OCI-LY3 (cell line): ENCODE measurements at regions not wholly inside any gene's neighbourhood (a gene's known extent, or its start where the extent isn't known, plus 50 kb on each side); places are given as distances from the start of the nearest gene placed in this dataset.

Experiments used
- EZH2phosphoT487 ChIP-seq: fragments of 200-600 bp; shearing (Covaris generic); IDR thresholded peaks from 2 replicates; pipeline ENCODE4 v1.6.1; 2018; ENCODE audit warnings: antibody characterized with exemption, mixed run types, low read depth
- TF ChIP-seq, protein P1 (sequence below): fragments of 200-600, 300-600 bp; sonication (generic); IDR thresholded peaks from 2 replicates; pipeline ENCODE4 v1.5.1; 2014; ENCODE audit warnings: antibody characterized with exemption, low read length, low read depth

DNA sequence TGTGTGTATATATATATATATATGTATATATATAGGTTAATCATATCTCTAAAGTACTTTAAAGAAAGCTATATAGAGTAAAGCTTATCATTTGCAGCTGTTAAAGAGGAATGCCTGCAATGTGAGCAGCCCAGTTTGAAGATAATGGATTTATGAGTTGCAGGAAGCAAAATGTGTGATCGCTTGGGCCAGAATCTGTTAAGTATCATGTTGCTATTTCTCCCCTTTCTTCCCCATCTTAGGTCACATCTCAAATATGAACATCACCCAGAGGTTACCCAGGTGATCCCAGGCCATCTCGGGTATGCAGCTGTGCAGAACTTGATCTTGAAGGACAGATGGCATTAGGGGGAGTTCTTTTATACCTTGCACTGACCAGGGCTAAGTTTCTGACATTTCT, 316.5 kb downstream of the MTX2 start:
- TF ChIP-seq, protein P1, sequence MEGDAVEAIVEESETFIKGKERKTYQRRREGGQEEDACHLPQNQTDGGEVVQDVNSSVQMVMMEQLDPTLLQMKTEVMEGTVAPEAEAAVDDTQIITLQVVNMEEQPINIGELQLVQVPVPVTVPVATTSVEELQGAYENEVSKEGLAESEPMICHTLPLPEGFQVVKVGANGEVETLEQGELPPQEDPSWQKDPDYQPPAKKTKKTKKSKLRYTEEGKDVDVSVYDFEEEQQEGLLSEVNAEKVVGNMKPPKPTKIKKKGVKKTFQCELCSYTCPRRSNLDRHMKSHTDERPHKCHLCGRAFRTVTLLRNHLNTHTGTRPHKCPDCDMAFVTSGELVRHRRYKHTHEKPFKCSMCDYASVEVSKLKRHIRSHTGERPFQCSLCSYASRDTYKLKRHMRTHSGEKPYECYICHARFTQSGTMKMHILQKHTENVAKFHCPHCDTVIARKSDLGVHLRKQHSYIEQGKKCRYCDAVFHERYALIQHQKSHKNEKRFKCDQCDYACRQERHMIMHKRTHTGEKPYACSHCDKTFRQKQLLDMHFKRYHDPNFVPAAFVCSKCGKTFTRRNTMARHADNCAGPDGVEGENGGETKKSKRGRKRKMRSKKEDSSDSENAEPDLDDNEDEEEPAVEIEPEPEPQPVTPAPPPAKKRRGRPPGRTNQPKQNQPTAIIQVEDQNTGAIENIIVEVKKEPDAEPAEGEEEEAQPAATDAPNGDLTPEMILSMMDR, result no peak
- TF ChIP-seq EZH2phosphoT487, result no peak
